ENCODE measurements at regions not wholly inside any gene's neighbourhood (a gene's known extent, or its start where the extent isn't known, plus 50 kb on each side); places are given as distances from the start of the nearest gene placed in this dataset.

- DNase-seq (ENCODE audit: low read depth): no peak
Measured at GRCh38 chr9:129471201-129472019, 149.5 kb downstream of the C9orf50 start.

- DNase-seq (ENCODE audit: low read depth): no peak
Measured at GRCh38 chr9:129469988-129470316, 150.9 kb downstream of the C9orf50 start.

- no peak for DNase-seq (ENCODE audit: low read depth)
Measured at GRCh38 chr9:129469188-129469987, 151.5 kb downstream of the C9orf50 start.

GRCh38 chr9:129467739-129468666, 152.9 kb downstream of the C9orf50 start:
- no peak for DNase-seq (ENCODE audit: low read depth)

GRCh38 chr9:129467004-129467588, 153.8 kb downstream of the C9orf50 start:
- no peak for DNase-seq (ENCODE audit: low read depth)

GRCh38 chr9:129465834-129466535, 154.9 kb downstream of the C9orf50 start:
- DNase-seq (ENCODE audit: low read depth): no peak

GRCh38 chr9:129464972-129465833, 155.7 kb downstream of the C9orf50 start:
- no peak for DNase-seq (ENCODE audit: low read depth)

- DNase-seq (ENCODE audit: low read depth): no peak
Measured at GRCh38 chr9:129463994-129464393, 156.9 kb downstream of the C9orf50 start.

- no peak for DNase-seq (ENCODE audit: low read depth)
Measured at GRCh38 chr9:129463477-129463876, 157.4 kb downstream of the C9orf50 start.

- DNase-seq (ENCODE audit: low read depth): no peak
Measured at GRCh38 chr9:129462360-129462759, 158.5 kb downstream of the C9orf50 start.

- DNase-seq (ENCODE audit: low read depth): peak; percentile 93
Measured at GRCh38 chr9:129460323-129461261, 160.3 kb downstream of the C9orf50 start.

- DNase-seq (ENCODE audit: low read depth): no peak
Measured at GRCh38 chr9:129459547-129460322, 161.2 kb downstream of the C9orf50 start.

GRCh38 chr9:129458663-129459546, 162.0 kb downstream of the C9orf50 start:
- no peak for DNase-seq (ENCODE audit: low read depth)

GRCh38 chr9:129458155-129458661, 162.7 kb downstream of the C9orf50 start:
- no peak for DNase-seq (ENCODE audit: low read depth)

- no peak for DNase-seq (ENCODE audit: low read depth)
Measured at GRCh38 chr9:129457325-129457779, 163.5 kb downstream of the C9orf50 start.

GRCh38 chr9:129456549-129457324, 164.2 kb downstream of the C9orf50 start:
- no peak for DNase-seq (ENCODE audit: low read depth)

All from non-pigmented ciliary epithelial cell (primary cell).